MCF 10A (cell line): ENCODE measurements at regions not wholly inside any gene's neighbourhood (a gene's known extent, or its start where the extent isn't known, plus 50 kb on each side); places are given as distances from the start of the nearest gene placed in this dataset.

Experiments
- BruUV-seq: library from RNA; stranded (reverse); fragments of 400-500 nt; replicated peaks from 2 replicates; lab custom pipeline; 2021; lab: Mats Ljungman, UMichigan
- CTCF ChIA-PET: fragments of 300-600 bp; sonication (Branson Sonifier 250); formaldehyde crosslinking; extraction: SDS; loops from one replicate; lab custom pipeline; 2021; ENCODE audit warnings: antibody characterized with exemption, inconsistent platforms; lab: Yijun Ruan, JAX
- POLR2A ChIA-PET: fragments of 300-600, 350-650 bp; sonication (Branson Sonifier 250); formaldehyde crosslinking; extraction: SDS; loops from one replicate; lab custom pipeline; 2020; ENCODE audit warnings: antibody characterized with exemption, inconsistent platforms; lab: Yijun Ruan, JAX
- DNase-seq: peaks from one replicate; pipeline ENCODE4 v3.0.0-alpha.2; 2018; ENCODE audit not compliant: unreplicated experiment
- H3K27ac Mint-ChIP-seq: one replicate; pipeline ENCODE4 v1.8.0; 2022; ENCODE audit warnings: mild to moderate bottlenecking, low read depth, mixed read lengths; ENCODE audit not compliant: unreplicated experiment
- H3K27me3 Mint-ChIP-seq: one replicate; pipeline ENCODE4 v1.8.0; 2022; ENCODE audit warnings: mixed read lengths; ENCODE audit not compliant: insufficient read depth, unreplicated experiment
- H3K36me3 Mint-ChIP-seq: one replicate; pipeline ENCODE4 v1.8.0; 2022; ENCODE audit warnings: mild to moderate bottlenecking, moderate library complexity, mixed read lengths; ENCODE audit not compliant: insufficient read depth, unreplicated experiment
- H3K4me1 Mint-ChIP-seq: one replicate; pipeline ENCODE4 v1.8.0; 2022; ENCODE audit warnings: mixed read lengths; ENCODE audit not compliant: insufficient read depth, unreplicated experiment
- H3K4me3 Mint-ChIP-seq: one replicate; pipeline ENCODE4 v1.8.0; 2022; ENCODE audit warnings: mild to moderate bottlenecking, moderate library complexity, mixed read lengths; ENCODE audit not compliant: unreplicated experiment
- H3K9me3 Mint-ChIP-seq: one replicate; pipeline ENCODE4 v1.8.0; 2022; ENCODE audit warnings: mixed read lengths; ENCODE audit not compliant: unreplicated experiment
- CTCF ChIP-seq: fragments of 200-600 bp; IDR thresholded peaks from one replicate; pipeline ENCODE4 v1.8.0; 2022; ENCODE audit warnings: antibody characterized with exemption, mild to moderate bottlenecking; ENCODE audit not compliant: unreplicated experiment
- intact Hi-C: fragments of 100-400 bp; cut with micrococcal nuclease; formaldehyde crosslinking; loops from 2 replicates; pipeline ENCODE4 v1.14.1; 2022

- H3K4me1 Mint-ChIP-seq: no peaks in the 10 kb centered on the region
- no peaks in the 10 kb centered on the region for H3K36me3 Mint-ChIP-seq
- no peak overlapping the region for H3K4me3 Mint-ChIP-seq
- ChIA-PET POLR2A (no interaction called here), CTCF (interaction anchor here (0.8 kb wide), 1 partner anchor 11 kb away, joined by 3 read pairs; no protein-coding TSS in a partner anchor)
- intact Hi-C loops: no loop called here
- H3K27ac Mint-ChIP-seq: no peak overlapping the region
- no peaks in the 10 kb centered on the region for H3K9me3 Mint-ChIP-seq
- DNase-seq: no peak
- no TSS peak for BruUV-seq
- no peak for TF ChIP-seq CTCF
- peaks cover 56% of the 10 kb centered on the region for H3K27me3 Mint-ChIP-seq
Measured at GRCh38 chrX:69072486-69073006, 92.7 kb downstream of the PJA1 start.

GRCh38 chrX:69070949-69071650, 94.2 kb downstream of the PJA1 start:
- no peaks in the 10 kb centered on the region for H3K4me1 Mint-ChIP-seq
- no TSS peak for BruUV-seq
- ChIA-PET CTCF (interaction anchor here (0.9 to 1.9 kb wide), 3 partner anchors 10 to 318 kb away, joined by 3 to 6 read pairs (median 3); no protein-coding TSS in a partner anchor), POLR2A (interaction anchor here (0.6 kb wide), 1 partner anchor 79 kb away, joined by 3 read pairs; no protein-coding TSS in a partner anchor)
- no peak for DNase-seq
- peaks cover 56% of the 10 kb centered on the region for H3K27me3 Mint-ChIP-seq
- H3K36me3 Mint-ChIP-seq: no peaks in the 10 kb centered on the region
- H3K27ac Mint-ChIP-seq: no peak overlapping the region
- no peak for TF ChIP-seq CTCF
- no peaks in the 10 kb centered on the region for H3K9me3 Mint-ChIP-seq
- no peak overlapping the region for H3K4me3 Mint-ChIP-seq
- intact Hi-C loops: no loop called here

GRCh38 chrX:69069876-69070275, 95.4 kb downstream of the PJA1 start:
- no peak for TF ChIP-seq CTCF

GRCh38 chrX:69069086-69069445, 96.2 kb downstream of the PJA1 start:
- no peaks in the 10 kb centered on the region for H3K36me3 Mint-ChIP-seq
- no TSS peak for BruUV-seq
- no peak for TF ChIP-seq CTCF
- ChIA-PET POLR2A (no interaction called here), CTCF (interaction anchor here (0.6 to 1.6 kb wide), 6 partner anchors 8 to 682 kb away, joined by 3 to 5 read pairs (median 4); no protein-coding TSS in a partner anchor)
- no peak overlapping the region for H3K4me3 Mint-ChIP-seq
- H3K4me1 Mint-ChIP-seq: no peaks in the 10 kb centered on the region
- peaks cover 54% of the 10 kb centered on the region for H3K27me3 Mint-ChIP-seq
- no peaks in the 10 kb centered on the region for H3K9me3 Mint-ChIP-seq
- H3K27ac Mint-ChIP-seq: no peak overlapping the region
- DNase-seq: no peak
- intact Hi-C loops: no loop called here

More at GRCh38 chrX:69069876-69070275, 95.4 kb downstream of the PJA1 start:
- BruUV-seq: no TSS peak
- Mint-ChIP-seq H3K4me1 (no peaks in the 10 kb centered on the region), H3K27ac (no peak overlapping the region), H3K27me3 (peaks cover 53% of the 10 kb centered on the region), H3K36me3 (no peaks in the 10 kb centered on the region), H3K4me3 (no peak overlapping the region), H3K9me3 (no peaks in the 10 kb centered on the region)
- CTCF ChIA-PET: interaction anchor here (1.2 to 1.6 kb wide), 2 partner anchors 8 to 24 kb away, joined by 5 read pairs; no protein-coding TSS in a partner anchor
- intact Hi-C loops: no loop called here
- DNase-seq: no peak
- POLR2A ChIA-PET: no interaction called here
